Osteoblast (primary cell): ENCODE measurements at regions not wholly inside any gene's neighbourhood (a gene's known extent, or its start where the extent isn't known, plus 50 kb on each side); places are given as distances from the start of the nearest gene placed in this dataset.

ENCODE experiments used
- DNase-seq: peaks from one replicate; pipeline ENCODE4 v3.0.0; 2011; ENCODE audit warnings: low spot score, mixed read lengths; ENCODE audit not compliant: insufficient read length; ENCODE audit errors: missing footprints
- H2AFZ ChIP-seq: 2 replicates; pipeline ENCODE4 v1.6.0; 2011; ENCODE audit warnings: mild to moderate bottlenecking, low read length
- H3K27ac ChIP-seq: 2 replicates; pipeline ENCODE4 v1.5.1; 2011; ENCODE audit warnings: mild to moderate bottlenecking, low read depth, low read length, moderate library complexity
- H3K27me3 ChIP-seq: 2 replicates; pipeline ENCODE4 v1.6.0; 2012; ENCODE audit warnings: mild to moderate bottlenecking, control low read depth, inconsistent platforms, low read length, moderate library complexity; ENCODE audit not compliant: insufficient read depth
- H3K36me3 ChIP-seq: 2 replicates; pipeline ENCODE4 v1.5.1; 2011; ENCODE audit warnings: mild to moderate bottlenecking, low read length, control low read depth, moderate library complexity; ENCODE audit not compliant: insufficient read depth
- H3K4me1 ChIP-seq: 2 replicates; pipeline ENCODE4 v1.5.1; 2011; ENCODE audit warnings: mild to moderate bottlenecking, low read length, control low read depth, moderate library complexity; ENCODE audit not compliant: insufficient read depth
- H3K4me2 ChIP-seq: 2 replicates; pipeline ENCODE4 v1.6.0; 2011; ENCODE audit warnings: mild to moderate bottlenecking, low read length; ENCODE audit not compliant: insufficient read depth
- H3K4me3 ChIP-seq: fragments of 200-600 bp; sonication (generic); 3 replicates; pipeline ENCODE4 v1.5.1; 2012; ENCODE audit warnings: mild to moderate bottlenecking, low read length, inconsistent platforms; ENCODE audit not compliant: insufficient read depth
- H3K79me2 ChIP-seq: 2 replicates; pipeline ENCODE4 v1.6.0; 2012; ENCODE audit warnings: mild to moderate bottlenecking, low read length, control low read depth, inconsistent platforms; ENCODE audit not compliant: insufficient read depth
- H3K9me3 ChIP-seq: 2 replicates; pipeline ENCODE4 v1.5.1; 2011; ENCODE audit warnings: low read depth, low read length, control low read depth
- H4K20me1 ChIP-seq: 2 replicates; pipeline ENCODE4 v1.6.0; 2012; ENCODE audit warnings: mild to moderate bottlenecking, low read length, control low read depth; ENCODE audit not compliant: insufficient read depth
- TF ChIP-seq, protein P1 (sequence below): IDR thresholded peaks from 2 replicates; pipeline ENCODE4 v1.5.1; 2011; ENCODE audit warnings: mild to moderate bottlenecking, low read depth, low read length, moderate library complexity; ENCODE audit errors: extremely low read depth

DNA sequence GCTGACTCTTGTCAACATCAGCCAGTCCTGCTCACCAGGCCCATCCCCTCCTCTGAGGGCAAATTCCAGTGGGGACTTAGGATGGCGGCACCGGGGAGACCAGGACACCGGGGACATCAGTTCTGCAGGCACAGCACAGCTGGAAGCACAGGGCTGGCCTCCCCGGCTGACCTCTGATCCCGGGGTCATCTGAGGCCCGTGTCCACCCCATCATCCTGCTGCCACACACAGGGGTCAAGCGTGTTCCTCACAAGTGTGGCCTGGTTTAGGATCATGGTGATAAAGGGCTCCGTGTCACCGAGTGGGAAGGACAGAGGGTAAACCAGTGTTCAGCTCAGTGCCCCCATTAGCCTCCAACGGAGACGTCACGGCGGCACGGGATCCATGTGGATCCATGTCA, 58.1 kb upstream of the CTDP1 start:
- H4K20me1 ChIP-seq: no peaks in the 10 kb centered on the region
- no peaks in the 10 kb centered on the region for H3K79me2 ChIP-seq
- no peak overlapping the region for H3K4me2 ChIP-seq
- H3K4me3 ChIP-seq: no peak overlapping the region
- H2AFZ ChIP-seq: no peak overlapping the region
- no peaks in the 10 kb centered on the region for H3K36me3 ChIP-seq
- H3K4me1 ChIP-seq: no peaks in the 10 kb centered on the region
- peaks cover 4% of the 10 kb centered on the region for H3K27me3 ChIP-seq
- DNase-seq: no peak
- H3K9me3 ChIP-seq: no peaks in the 10 kb centered on the region
- H3K27ac ChIP-seq: no peak overlapping the region
- TF ChIP-seq, protein P1, sequence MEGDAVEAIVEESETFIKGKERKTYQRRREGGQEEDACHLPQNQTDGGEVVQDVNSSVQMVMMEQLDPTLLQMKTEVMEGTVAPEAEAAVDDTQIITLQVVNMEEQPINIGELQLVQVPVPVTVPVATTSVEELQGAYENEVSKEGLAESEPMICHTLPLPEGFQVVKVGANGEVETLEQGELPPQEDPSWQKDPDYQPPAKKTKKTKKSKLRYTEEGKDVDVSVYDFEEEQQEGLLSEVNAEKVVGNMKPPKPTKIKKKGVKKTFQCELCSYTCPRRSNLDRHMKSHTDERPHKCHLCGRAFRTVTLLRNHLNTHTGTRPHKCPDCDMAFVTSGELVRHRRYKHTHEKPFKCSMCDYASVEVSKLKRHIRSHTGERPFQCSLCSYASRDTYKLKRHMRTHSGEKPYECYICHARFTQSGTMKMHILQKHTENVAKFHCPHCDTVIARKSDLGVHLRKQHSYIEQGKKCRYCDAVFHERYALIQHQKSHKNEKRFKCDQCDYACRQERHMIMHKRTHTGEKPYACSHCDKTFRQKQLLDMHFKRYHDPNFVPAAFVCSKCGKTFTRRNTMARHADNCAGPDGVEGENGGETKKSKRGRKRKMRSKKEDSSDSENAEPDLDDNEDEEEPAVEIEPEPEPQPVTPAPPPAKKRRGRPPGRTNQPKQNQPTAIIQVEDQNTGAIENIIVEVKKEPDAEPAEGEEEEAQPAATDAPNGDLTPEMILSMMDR: no peak

DNA sequence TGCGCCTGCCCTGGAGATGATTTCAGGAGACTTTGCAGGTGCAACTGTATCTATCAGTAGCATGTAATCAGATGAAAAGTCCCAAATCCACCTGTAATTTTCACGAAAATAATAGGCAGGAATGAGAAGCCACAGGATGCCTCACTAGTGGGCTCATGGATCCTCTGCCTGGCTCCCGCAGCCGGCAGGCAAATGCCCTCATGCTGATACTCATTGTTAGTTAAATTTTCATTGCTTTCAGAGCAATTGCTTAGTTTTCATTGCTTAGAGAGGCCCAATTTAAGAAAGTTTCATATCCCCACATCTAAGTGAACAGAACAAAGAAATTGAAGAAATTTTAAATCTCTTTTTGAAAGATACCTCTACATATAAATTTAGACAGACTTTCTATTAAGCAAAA, 57.6 kb upstream of the CTDP1 start:
- Histone ChIP-seq H2AFZ (no peak overlapping the region), H3K4me3 (no peak overlapping the region), H3K4me1 (no peaks in the 10 kb centered on the region), H3K36me3 (no peaks in the 10 kb centered on the region), H3K4me2 (no peak overlapping the region), H3K9me3 (no peaks in the 10 kb centered on the region), H3K27me3 (peaks cover 7% of the 10 kb centered on the region), H3K79me2 (no peaks in the 10 kb centered on the region), H3K27ac (no peak overlapping the region), H4K20me1 (no peaks in the 10 kb centered on the region)
- DNase-seq: no peak
- TF ChIP-seq, protein P1: no peak

DNA sequence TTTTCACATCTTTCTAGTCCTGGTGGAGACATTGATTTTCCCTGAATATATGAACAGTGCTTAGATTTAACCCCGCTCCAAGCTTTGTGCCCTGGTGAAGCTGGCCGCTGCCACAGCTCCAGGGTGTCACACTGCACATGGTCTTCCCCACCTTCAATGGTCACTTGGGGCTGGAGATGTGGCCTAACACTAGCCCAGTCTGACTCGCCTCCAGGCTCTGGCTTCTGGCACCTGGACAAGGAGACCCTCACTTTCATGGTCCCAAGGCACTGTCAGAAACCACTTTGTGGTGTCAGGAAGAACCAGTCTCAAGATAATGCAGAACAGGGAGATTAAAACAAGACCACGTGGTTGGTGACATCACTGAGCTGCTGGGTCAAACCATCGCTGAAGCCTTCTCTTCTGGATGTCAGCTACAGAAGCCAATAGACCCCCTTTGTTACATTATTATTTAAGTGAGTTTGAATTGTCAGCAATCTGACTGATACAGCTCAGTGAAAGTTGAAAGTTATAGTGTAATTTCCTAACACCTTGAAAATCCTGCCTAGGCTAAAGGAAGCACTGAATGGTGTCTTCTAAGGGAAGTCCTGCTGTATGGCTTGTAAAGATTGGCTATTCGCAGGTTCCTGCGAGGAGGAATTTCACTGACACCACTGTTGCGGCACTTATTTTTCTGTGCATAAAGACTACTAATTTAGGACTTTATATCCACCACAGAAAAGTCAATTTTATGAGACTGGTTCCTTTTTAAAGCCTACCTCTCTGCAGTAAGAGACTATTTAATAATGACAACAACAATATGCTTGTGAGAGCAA, 55.0 kb upstream of the CTDP1 start:
- DNase-seq: peak; percentile 72
- H3K36me3 ChIP-seq: no peaks in the 10 kb centered on the region
- no peak overlapping the region for H2AFZ ChIP-seq
- H3K27me3 ChIP-seq: peaks cover 8% of the 10 kb centered on the region
- TF ChIP-seq, protein P1: no peak
- no peaks in the 10 kb centered on the region for H3K9me3 ChIP-seq
- no peaks in the 10 kb centered on the region for H4K20me1 ChIP-seq
- no peak overlapping the region for H3K4me3 ChIP-seq
- H3K27ac ChIP-seq: no peak overlapping the region
- no peak overlapping the region for H3K4me2 ChIP-seq
- no peaks in the 10 kb centered on the region for H3K4me1 ChIP-seq
- no peaks in the 10 kb centered on the region for H3K79me2 ChIP-seq

DNA sequence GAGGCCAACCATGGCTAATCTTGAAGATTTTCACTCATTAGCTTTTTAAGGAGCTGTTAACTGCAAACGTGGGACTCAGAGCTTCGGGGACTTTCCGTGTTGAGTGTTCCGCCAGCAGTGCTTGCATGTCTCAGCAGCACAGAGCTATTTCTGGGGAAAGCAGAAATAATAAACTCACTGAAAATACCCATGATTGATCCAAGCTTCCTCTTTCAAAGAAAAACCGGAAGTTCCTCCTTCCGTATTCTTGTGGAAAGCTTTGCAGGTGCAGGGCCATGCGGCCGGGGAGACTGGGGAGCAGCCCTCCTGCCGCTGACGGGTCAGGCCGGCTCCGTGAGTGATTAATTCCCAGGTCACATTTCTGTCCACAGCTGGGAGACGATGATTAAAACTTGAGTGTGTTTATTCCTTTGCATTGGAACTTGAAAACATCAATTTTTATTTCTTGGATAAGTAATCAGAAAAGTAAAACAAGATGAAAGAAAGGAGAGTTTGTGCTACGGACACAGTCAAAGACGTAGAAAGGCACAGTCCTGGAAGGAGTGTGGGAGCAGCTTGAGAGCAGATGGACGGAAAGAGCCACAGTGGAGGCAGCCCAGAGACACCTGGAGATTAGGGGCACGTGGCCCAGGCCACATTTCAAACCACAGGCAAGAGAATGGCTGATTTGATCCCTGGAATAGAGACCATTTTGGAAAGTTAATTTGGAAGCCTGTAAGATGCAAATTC, 54.2 kb upstream of the CTDP1 start:
- H3K9me3 ChIP-seq: no peaks in the 10 kb centered on the region
- no peak overlapping the region for H3K4me3 ChIP-seq
- H4K20me1 ChIP-seq: no peaks in the 10 kb centered on the region
- no peaks in the 10 kb centered on the region for H3K4me1 ChIP-seq
- TF ChIP-seq, protein P1: no peak
- no peak overlapping the region for H3K4me2 ChIP-seq
- H3K36me3 ChIP-seq: no peaks in the 10 kb centered on the region
- no peak overlapping the region for H2AFZ ChIP-seq
- H3K79me2 ChIP-seq: no peaks in the 10 kb centered on the region
- DNase-seq: peak; percentile 65
- peaks cover 8% of the 10 kb centered on the region for H3K27me3 ChIP-seq
- no peak overlapping the region for H3K27ac ChIP-seq
